ENCODE measurements at regions not wholly inside any gene's neighbourhood (a gene's known extent, or its start where the extent isn't known, plus 50 kb on each side); places are given as distances from the start of the nearest gene placed in this dataset.

DNA sequence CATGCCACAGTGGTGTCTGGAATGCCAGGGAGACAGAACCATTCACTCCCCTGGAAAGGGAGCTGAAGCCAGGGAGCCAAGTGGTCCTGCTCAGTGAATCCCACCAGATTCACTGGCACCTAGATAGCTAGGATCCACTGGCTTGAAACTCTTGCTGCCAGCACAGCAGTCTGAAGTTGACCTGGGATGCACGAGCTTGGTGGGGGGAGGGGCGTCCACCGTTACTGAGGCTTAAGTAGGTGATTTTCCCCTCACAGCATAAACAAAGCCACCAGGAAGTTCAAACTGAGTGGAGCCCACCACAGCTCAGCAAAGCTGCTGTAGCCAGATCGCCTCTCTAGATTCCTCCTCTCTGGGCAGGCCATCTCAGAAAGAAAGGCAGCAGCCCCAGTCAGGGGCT is 413.3 kb downstream of the PRDM5 start:
- TF ChIP-seq, protein P1, sequence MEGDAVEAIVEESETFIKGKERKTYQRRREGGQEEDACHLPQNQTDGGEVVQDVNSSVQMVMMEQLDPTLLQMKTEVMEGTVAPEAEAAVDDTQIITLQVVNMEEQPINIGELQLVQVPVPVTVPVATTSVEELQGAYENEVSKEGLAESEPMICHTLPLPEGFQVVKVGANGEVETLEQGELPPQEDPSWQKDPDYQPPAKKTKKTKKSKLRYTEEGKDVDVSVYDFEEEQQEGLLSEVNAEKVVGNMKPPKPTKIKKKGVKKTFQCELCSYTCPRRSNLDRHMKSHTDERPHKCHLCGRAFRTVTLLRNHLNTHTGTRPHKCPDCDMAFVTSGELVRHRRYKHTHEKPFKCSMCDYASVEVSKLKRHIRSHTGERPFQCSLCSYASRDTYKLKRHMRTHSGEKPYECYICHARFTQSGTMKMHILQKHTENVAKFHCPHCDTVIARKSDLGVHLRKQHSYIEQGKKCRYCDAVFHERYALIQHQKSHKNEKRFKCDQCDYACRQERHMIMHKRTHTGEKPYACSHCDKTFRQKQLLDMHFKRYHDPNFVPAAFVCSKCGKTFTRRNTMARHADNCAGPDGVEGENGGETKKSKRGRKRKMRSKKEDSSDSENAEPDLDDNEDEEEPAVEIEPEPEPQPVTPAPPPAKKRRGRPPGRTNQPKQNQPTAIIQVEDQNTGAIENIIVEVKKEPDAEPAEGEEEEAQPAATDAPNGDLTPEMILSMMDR (IDR thresholded peaks at IDR 0.05 in 4 of 5, conservative IDR thresholded peaks at IDR 0.05 in 1 of 5): no peak
- TF ChIP-seq POLR2A (IDR thresholded peaks at IDR 0.05): no peak
